IPS DF 4.7 (cell line): ENCODE measurements at regions not wholly inside any gene's neighbourhood (a gene's known extent, or its start where the extent isn't known, plus 50 kb on each side); places are given as distances from the start of the nearest gene placed in this dataset.

Source experiments
- DNase-seq: peaks from one replicate; pipeline ENCODE4 v3.0.0-alpha.2; 2013; ENCODE audit warnings: low spot score; ENCODE audit errors: extremely low read depth

GRCh38 chr10:120368927-120369326, 88.1 kb upstream of the PLPP4 start:
- DNase-seq: no peak

- no peak for DNase-seq
Measured at GRCh38 chr10:120369856-120370276, 87.2 kb upstream of the PLPP4 start.

GRCh38 chr10:120371856-120372255, 85.2 kb upstream of the PLPP4 start:
- DNase-seq: no peak

GRCh38 chr10:120372917-120373316, 84.1 kb upstream of the PLPP4 start:
- DNase-seq: no peak

- no peak for DNase-seq
Measured at GRCh38 chr10:120375666-120376065, 81.4 kb upstream of the PLPP4 start.

GRCh38 chr10:120381931-120382330, 75.1 kb upstream of the PLPP4 start:
- no peak for DNase-seq

- DNase-seq: no peak
Measured at GRCh38 chr10:120382360-120382759, 74.7 kb upstream of the PLPP4 start.

- no peak for DNase-seq
Measured at GRCh38 chr10:120385992-120386391, 71.0 kb upstream of the PLPP4 start.

- no peak for DNase-seq
Measured at GRCh38 chr10:120386896-120387295, 70.1 kb upstream of the PLPP4 start.

- no peak for DNase-seq
Measured at GRCh38 chr10:120387326-120387725, 69.7 kb upstream of the PLPP4 start.

GRCh38 chr10:120392245-120392644, 64.8 kb upstream of the PLPP4 start:
- no peak for DNase-seq

GRCh38 chr10:120392671-120393079, 64.4 kb upstream of the PLPP4 start:
- no peak for DNase-seq

- DNase-seq: no peak
Measured at GRCh38 chr10:120394446-120394845, 62.6 kb upstream of the PLPP4 start.

- no peak for DNase-seq
Measured at GRCh38 chr10:120396228-120396627, 60.8 kb upstream of the PLPP4 start.

- DNase-seq: no peak
Measured at GRCh38 chr10:120398180-120398579, 58.8 kb upstream of the PLPP4 start.

- DNase-seq: no peak
Measured at GRCh38 chr10:120400601-120401000, 56.4 kb upstream of the PLPP4 start.

- no peak for DNase-seq
Measured at GRCh38 chr10:120402147-120402766, 54.8 kb upstream of the PLPP4 start.

GRCh38 chr10:120403109-120403508, 53.9 kb upstream of the PLPP4 start:
- no peak for DNase-seq

- no peak for DNase-seq
Measured at GRCh38 chr10:120406376-120406775, 50.7 kb upstream of the PLPP4 start.
